HUES6 (cell line): ENCODE measurements at regions not wholly inside any gene's neighbourhood (a gene's known extent, or its start where the extent isn't known, plus 50 kb on each side); places are given as distances from the start of the nearest gene placed in this dataset.

ENCODE experiments used
- H3K27ac ChIP-seq: 2 replicates; pipeline ENCODE4 v1.7.0; 2013; ENCODE audit warnings: low read depth, mild to moderate bottlenecking, low read length, inconsistent platforms
- H3K27me3 ChIP-seq: 2 replicates; pipeline ENCODE4 v1.6.1; 2013; ENCODE audit warnings: low read length; ENCODE audit not compliant: control insufficient read depth, insufficient read depth
- H3K36me3 ChIP-seq: 2 replicates; pipeline ENCODE4 v1.6.1; 2013; ENCODE audit warnings: low read length; ENCODE audit not compliant: control insufficient read depth, insufficient read depth
- H3K4me1 ChIP-seq: 2 replicates; pipeline ENCODE4 v1.6.1; 2013; ENCODE audit warnings: low read length; ENCODE audit not compliant: control insufficient read depth, insufficient read depth
- H3K4me3 ChIP-seq: 2 replicates; pipeline ENCODE4 v1.5.1; 2013; ENCODE audit warnings: low read depth, low read length
- H3K9ac ChIP-seq: one replicate; pipeline ENCODE4 v1.6.1; 2013; ENCODE audit warnings: mild to moderate bottlenecking, low read length
- H3K9me3 ChIP-seq: 2 replicates; pipeline ENCODE4 v1.6.1; 2013; ENCODE audit warnings: low read depth, low read length; ENCODE audit not compliant: control insufficient read depth, insufficient read depth

DNA sequence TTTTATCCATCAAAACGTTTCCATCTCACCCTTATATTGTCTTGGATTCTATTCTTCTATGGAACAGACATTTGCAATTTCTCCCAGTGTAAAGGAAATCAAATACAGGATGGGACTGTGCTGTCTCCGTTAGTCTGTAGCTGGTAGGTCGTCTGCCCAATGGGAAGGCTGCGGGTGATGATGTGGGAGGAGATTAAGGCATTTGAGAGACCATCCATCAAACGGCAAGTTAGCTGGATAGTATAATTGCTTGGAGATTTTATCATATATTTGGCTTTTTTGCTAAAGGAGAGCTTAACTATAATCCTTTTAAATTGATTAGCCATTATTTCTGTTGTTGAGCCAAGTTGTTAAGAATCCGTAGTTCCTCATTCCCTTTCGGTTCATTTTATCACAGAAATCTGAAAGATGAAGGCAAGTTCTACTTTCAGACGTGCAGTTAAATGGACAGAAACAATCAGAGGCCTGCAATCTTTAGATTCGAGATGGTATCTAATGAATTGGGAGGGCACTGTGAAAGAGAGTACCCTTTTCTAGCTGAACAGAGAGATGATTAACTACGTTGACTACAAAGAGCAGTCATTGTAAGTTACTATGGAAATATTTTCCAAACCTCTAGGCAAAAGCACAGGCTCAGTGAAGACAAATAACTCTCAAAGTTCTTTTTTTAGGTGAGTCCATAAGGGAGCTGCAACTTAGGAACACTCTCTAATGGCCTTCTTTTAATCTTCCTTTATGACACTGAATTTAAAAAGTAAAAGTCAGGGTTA, 253.3 kb upstream of the KIAA1217 start:
- no peaks in the 10 kb centered on the region for H3K4me1 ChIP-seq
- H3K9me3 ChIP-seq = peaks cover 6% of the 10 kb centered on the region; the same call in 1 of the 2 replicates
- H3K27me3 ChIP-seq = no peaks in the 10 kb centered on the region
- no peak overlapping the region for H3K4me3 ChIP-seq
- H3K9ac ChIP-seq = no peak overlapping the region
- no peaks in the 10 kb centered on the region for H3K36me3 ChIP-seq
- no peak overlapping the region for H3K27ac ChIP-seq

DNA sequence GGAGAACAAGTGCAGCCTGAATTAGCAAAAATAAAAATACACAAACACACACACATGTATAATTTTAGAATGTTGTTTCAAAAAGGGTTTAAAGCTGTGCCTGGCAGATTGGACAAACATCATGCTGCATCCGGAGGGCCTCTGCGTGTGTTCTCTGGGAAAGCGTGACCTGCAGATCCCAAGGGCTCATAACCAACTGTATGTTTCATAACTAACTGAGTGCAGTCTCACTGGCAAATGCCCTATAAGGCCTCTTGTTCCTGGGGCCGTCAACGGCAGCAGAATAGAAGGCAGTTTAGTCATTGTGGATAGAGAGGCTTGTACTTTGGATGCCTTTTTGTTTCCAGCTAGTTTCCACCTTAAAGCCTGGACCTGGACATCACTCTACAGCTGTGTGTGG, 243.8 kb upstream of the KIAA1217 start:
- no peaks in the 10 kb centered on the region for H3K27me3 ChIP-seq
- H3K4me1 ChIP-seq = no peaks in the 10 kb centered on the region
- H3K9ac ChIP-seq = no peak overlapping the region
- no peak overlapping the region for H3K27ac ChIP-seq
- no peaks in the 10 kb centered on the region for H3K36me3 ChIP-seq
- H3K9me3 ChIP-seq = no peaks in the 10 kb centered on the region
- no peak overlapping the region for H3K4me3 ChIP-seq

DNA sequence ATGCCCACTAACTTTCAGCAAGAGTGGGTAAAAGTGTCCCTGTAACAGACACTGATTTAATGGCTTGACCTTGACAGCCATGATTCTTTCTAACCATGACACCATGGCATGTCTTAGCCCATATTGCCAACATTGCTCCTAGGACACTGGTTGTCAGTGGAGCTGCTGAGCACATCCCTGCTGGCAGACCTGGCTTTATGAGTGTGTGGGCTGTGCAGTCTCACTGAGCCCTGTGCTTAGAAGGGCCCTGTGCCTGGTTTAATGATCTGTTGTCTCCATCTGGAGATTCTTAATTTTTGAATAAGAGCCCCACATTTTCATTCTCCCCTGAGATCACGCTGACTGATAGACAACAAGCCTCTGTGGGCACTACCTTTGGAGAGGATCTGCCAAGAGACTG, 243.1 kb upstream of the KIAA1217 start:
- Histone ChIP-seq H3K4me3 (no peak overlapping the region), H3K4me1 (no peaks in the 10 kb centered on the region; the same call in 1 of the 2 replicates), H3K27me3 (no peaks in the 10 kb centered on the region), H3K27ac (no peak overlapping the region), H3K9me3 (no peaks in the 10 kb centered on the region), H3K9ac (no peak overlapping the region), H3K36me3 (no peaks in the 10 kb centered on the region)

DNA sequence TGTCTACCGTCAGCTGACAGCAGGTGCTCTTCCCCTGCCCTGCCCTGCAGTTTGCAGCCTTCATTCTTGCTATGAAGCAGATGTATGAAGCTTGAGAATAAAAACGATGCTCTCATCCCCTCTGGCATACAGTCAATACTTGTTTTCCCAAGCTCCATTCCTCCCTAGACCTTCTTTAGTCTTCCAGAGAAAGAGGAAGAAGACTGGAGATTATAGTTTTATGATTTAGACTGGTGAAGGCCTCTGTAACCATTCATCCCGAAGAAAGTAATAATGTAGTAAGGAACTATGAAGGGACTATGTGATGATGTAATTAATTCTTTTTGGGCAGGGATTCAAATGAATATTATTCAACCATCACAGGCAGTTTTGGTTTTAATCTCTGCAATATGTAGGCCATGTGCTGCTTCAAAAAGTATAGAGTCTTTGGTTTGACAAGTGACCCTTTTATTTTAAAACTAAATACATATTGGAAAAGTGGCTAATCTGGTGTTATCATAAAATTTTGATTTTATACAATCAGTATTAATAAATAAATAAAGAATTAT, 242.4 kb upstream of the KIAA1217 start:
- Histone ChIP-seq H3K27me3 (no peaks in the 10 kb centered on the region), H3K9ac (no peak overlapping the region), H3K36me3 (no peaks in the 10 kb centered on the region), H3K4me1 (peaks cover 3% of the 10 kb centered on the region; the same call in 1 of the 2 replicates), H3K9me3 (no peaks in the 10 kb centered on the region), H3K4me3 (no peak overlapping the region), H3K27ac (no peak overlapping the region)

DNA sequence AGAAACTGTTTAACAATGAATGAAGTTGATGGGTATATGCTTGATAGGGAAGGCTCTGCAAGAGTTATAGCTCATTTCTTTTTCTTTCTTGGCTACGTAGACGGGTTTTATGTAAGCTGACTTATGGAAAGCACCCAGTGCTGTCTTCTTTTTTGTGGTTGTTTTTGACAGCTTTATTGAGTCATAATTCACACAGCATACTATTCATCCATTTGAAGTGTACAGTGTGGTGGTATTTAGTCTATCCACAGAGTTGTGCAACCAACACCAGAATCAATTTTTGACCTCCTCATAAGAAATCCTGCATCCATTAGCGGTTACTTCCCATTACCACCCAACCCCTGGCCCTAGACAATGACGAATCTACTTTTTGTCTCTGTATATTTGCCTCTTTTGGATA, 240.6 kb upstream of the KIAA1217 start:
- H3K4me1 ChIP-seq = peaks cover 7% of the 10 kb centered on the region; the same call in 1 of the 2 replicates
- H3K9ac ChIP-seq = no peak overlapping the region
- H3K4me3 ChIP-seq = no peak overlapping the region
- H3K27me3 ChIP-seq = no peaks in the 10 kb centered on the region
- no peaks in the 10 kb centered on the region for H3K9me3 ChIP-seq
- no peaks in the 10 kb centered on the region for H3K36me3 ChIP-seq
- H3K27ac ChIP-seq = no peak overlapping the region

DNA sequence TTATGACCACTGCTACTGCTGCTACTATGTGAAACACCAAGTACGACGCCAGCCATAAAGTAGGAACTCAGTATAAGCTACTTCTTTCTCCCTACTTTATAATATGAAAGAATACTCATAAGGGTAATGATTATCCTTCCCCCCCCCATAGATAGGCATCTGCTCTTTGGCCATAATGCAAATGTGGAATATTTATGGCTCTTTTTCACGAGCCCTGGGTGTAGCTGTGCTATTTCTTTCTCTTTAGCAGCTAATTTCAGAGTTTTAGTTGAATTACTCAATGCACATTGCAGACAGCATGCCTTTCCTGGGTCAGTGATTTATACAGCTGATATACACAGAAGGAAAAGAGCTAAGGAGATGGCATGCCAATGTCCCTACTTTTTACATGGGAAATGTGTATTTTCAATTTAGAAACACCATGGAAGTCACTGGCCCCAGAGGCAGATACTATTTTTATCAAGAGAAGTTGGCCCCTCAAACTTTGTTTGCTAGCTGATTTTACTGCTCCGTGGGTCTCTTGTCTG, 234.1 kb upstream of the KIAA1217 start:
- H3K4me1 ChIP-seq = peaks cover 7% of the 10 kb centered on the region; the same call in 1 of the 2 replicates

DNA sequence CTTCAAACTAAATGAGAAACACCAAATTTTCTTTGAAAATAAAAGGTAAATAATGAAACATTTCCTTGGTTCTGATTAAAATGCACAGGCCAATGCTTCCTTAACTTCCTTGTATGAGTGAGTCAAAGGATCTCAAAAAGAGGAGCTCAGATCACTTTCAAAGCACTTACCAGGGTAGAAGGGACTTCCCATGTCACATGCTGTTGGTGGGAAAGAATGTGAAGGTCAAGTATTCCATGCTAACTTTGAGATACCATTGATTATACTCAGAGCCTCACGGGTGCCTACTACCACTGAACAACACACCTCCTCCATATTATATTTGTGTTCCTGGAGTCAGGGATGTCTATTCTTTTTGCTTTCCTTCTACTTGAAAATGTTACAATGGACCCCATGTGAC, 233.5 kb upstream of the KIAA1217 start:
- H3K4me1 ChIP-seq = peaks cover 7% of the 10 kb centered on the region; the same call in 1 of the 2 replicates
- H3K36me3 ChIP-seq = no peaks in the 10 kb centered on the region
- no peak overlapping the region for H3K9ac ChIP-seq
- no peaks in the 10 kb centered on the region for H3K9me3 ChIP-seq
- H3K27me3 ChIP-seq = no peaks in the 10 kb centered on the region
- H3K27ac ChIP-seq = no peak overlapping the region
- no peak overlapping the region for H3K4me3 ChIP-seq

More for the DNA sequence above, 234.1 kb upstream of the KIAA1217 start:
- Histone ChIP-seq H3K9ac (no peak overlapping the region), H3K9me3 (no peaks in the 10 kb centered on the region), H3K4me3 (no peak overlapping the region), H3K27ac (no peak overlapping the region), H3K36me3 (no peaks in the 10 kb centered on the region), H3K27me3 (no peaks in the 10 kb centered on the region)

DNA sequence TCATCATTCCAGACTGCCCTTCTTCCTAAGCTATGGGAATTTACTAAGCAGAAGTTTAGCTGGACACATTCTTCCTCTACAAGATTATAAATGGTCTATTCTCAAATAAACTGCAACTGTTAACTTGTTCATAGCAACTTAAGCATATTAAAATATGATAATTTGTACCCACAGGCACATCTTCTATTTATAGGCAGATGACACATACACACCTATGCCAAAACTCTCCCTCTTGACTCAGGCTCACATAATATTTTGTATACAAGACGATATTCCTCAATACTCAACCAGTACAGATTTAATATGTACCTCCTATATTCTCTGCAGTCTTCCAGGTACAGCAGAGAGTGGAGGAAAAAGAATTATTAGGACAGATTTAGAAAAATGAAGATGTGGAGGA, 232.7 kb upstream of the KIAA1217 start:
- no peaks in the 10 kb centered on the region for H3K27me3 ChIP-seq
- no peak overlapping the region for H3K4me3 ChIP-seq
- no peaks in the 10 kb centered on the region for H3K36me3 ChIP-seq
- no peak overlapping the region for H3K27ac ChIP-seq
- H3K4me1 ChIP-seq = peaks cover 6% of the 10 kb centered on the region; the same call in 1 of the 2 replicates
- H3K9ac ChIP-seq = no peak overlapping the region
- no peaks in the 10 kb centered on the region for H3K9me3 ChIP-seq

DNA sequence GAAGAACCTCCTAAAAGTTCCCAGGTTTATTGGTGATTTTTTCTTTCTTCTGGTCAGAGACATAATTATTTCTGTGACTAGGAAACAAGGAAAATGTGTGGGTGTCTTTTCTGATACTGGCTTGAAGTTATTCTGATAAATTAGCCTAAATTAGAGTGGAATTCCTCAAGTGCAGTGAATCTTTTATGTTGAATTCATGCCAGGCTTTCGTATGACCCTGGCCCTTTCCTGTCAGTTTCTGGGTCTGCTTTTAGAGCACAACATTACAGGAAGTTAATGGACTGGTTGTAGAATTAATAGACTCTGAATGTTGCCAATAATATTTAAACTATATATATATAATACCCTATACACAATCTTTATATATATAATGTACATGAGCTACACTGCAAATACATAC, 230.6 kb upstream of the KIAA1217 start:
- H3K27ac ChIP-seq = no peak overlapping the region
- H3K27me3 ChIP-seq = no peaks in the 10 kb centered on the region
- H3K9me3 ChIP-seq = no peaks in the 10 kb centered on the region
- H3K36me3 ChIP-seq = no peaks in the 10 kb centered on the region
- H3K4me3 ChIP-seq = no peak overlapping the region
- no peaks in the 10 kb centered on the region for H3K4me1 ChIP-seq
- no peak overlapping the region for H3K9ac ChIP-seq

DNA sequence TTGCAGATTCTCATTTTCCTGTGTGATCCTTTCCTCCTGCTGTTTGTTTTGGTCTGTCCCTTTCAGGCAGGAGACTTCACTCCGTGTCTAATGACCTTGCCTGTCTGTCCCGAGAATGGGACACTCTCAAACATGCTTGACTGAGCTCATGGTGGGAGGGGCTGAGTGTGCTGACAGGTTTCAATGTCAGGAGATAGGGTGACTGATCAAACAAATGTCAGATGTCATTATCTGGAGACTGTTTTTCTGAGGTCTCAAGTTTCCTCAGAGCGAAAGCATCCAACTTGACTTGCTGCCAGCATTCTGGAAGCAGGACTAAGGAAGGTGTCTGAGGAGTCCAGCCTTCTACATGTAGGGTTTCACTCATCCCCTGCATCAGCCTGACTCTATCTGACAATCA, 228.8 kb upstream of the KIAA1217 start:
- Histone ChIP-seq H3K9me3 (no peaks in the 10 kb centered on the region), H3K9ac (no peak overlapping the region), H3K27ac (no peak overlapping the region), H3K4me1 (no peaks in the 10 kb centered on the region), H3K36me3 (no peaks in the 10 kb centered on the region), H3K27me3 (no peaks in the 10 kb centered on the region), H3K4me3 (no peak overlapping the region)

DNA sequence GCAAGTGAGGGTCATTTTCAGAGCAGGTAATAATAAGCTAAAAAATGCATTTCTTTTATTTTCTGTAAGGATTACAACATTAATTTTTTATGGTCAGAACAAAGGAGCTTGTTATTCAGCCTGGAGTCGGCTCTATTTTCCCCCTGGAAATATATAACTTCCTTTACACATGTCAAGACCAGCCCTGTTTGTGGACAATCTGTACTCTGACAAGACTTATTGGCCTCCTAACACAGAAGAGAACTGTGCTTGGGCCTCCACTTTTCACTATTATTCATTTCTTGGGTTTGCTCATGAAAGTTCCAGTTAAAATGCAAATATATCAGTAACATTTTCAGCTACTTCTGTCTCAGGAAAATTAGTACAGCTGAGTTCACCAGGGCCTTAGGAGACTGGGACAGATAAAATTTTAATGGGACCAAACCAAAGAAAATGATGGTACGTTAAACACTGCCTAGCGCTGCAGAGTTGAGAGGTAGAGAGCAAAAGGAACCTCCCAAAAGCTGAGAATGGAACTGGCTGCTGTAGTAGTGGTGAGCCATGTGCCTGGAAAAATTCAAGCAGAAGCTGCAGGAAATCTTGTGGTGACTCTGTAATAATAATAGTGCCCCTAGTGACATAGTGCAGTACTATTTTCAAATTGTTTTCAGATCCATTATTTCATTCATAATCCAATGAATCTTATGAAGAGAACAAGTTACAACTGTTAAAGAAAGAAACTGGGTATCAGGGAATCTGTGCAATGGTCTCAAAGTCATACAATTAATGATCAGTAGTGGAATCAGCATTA, 227.2 kb upstream of the KIAA1217 start:
- H3K4me3 ChIP-seq = no peak overlapping the region
- H3K36me3 ChIP-seq = no peaks in the 10 kb centered on the region
- no peaks in the 10 kb centered on the region for H3K4me1 ChIP-seq
- no peaks in the 10 kb centered on the region for H3K27me3 ChIP-seq
- H3K27ac ChIP-seq = no peak overlapping the region
- H3K9me3 ChIP-seq = no peaks in the 10 kb centered on the region
- no peak overlapping the region for H3K9ac ChIP-seq
